Hepatocyte (in vitro differentiated cells): ENCODE measurements at regions not wholly inside any gene's neighbourhood (a gene's known extent, or its start where the extent isn't known, plus 50 kb on each side); places are given as distances from the start of the nearest gene placed in this dataset.

Experiments used
- DNase-seq: peaks from one replicate; pipeline ENCODE4 v3.0.0-alpha.2; 2016; ENCODE audit warnings: low spot score
- H2AFZ ChIP-seq: fragments of 200-600 bp; sonication (generic); 2 replicates; pipeline ENCODE4 v1.6.0; 2016; ENCODE audit warnings: antibody characterized with exemption, mild to moderate bottlenecking
- H3K27ac ChIP-seq: fragments of 200-600 bp; sonication (generic); 2 replicates; pipeline ENCODE4 v1.5.1; 2016; ENCODE audit warnings: mild to moderate bottlenecking
- H3K27me3 ChIP-seq: fragments of 200-600 bp; sonication (generic); 2 replicates; pipeline ENCODE4 v1.6.1; 2016
- H3K36me3 ChIP-seq: fragments of 200-600 bp; sonication (generic); replicated peaks from 2 replicates; pipeline ENCODE4 v1.5.1; 2016; ENCODE audit warnings: low read depth; ENCODE audit not compliant: insufficient read depth
- H3K4me1 ChIP-seq: fragments of 200-600 bp; sonication (generic); 2 replicates; pipeline ENCODE4 v1.5.1; 2016; ENCODE audit warnings: mild to moderate bottlenecking, moderate library complexity; ENCODE audit not compliant: insufficient read depth
- H3K4me2 ChIP-seq: fragments of 200-600 bp; sonication (generic); 2 replicates; pipeline ENCODE4 v1.6.0; 2016
- H3K4me3 ChIP-seq: fragments of 200-600 bp; sonication (generic); 2 replicates; pipeline ENCODE4 v1.5.1; 2016; ENCODE audit warnings: mild to moderate bottlenecking
- H3K79me2 ChIP-seq: fragments of 200-600 bp; sonication (generic); 2 replicates; pipeline ENCODE4 v1.6.0; 2017; ENCODE audit warnings: mild to moderate bottlenecking
- H3K9me2 ChIP-seq: fragments of 200-600 bp; sonication (generic); replicated peaks from 2 replicates; pipeline ENCODE4 v1.6.0; 2017; ENCODE audit warnings: mild to moderate bottlenecking; ENCODE audit not compliant: insufficient read depth
- H3K9me3 ChIP-seq: fragments of 200-600 bp; sonication (generic); 2 replicates; pipeline ENCODE4 v1.5.1; 2016; ENCODE audit warnings: low read depth, mild to moderate bottlenecking
- H4K20me1 ChIP-seq: fragments of 200-600 bp; sonication (generic); 2 replicates; pipeline ENCODE4 v1.6.0; 2016; ENCODE audit warnings: mild to moderate bottlenecking; ENCODE audit not compliant: insufficient read depth, poor library complexity, severe bottlenecking
- EZH2 ChIP-seq: fragments of 200-600 bp; sonication (generic); IDR thresholded peaks from 2 replicates; pipeline ENCODE4 v1.6.1; 2016; ENCODE audit warnings: antibody characterized with exemption, mild to moderate bottlenecking, borderline replicate concordance
- EZH2phosphoT487 ChIP-seq: fragments of 200-600 bp; sonication (generic); IDR thresholded peaks from one replicate; pipeline ENCODE4 v1.6.1; 2018; ENCODE audit warnings: antibody characterized with exemption, mild to moderate bottlenecking, low read depth, moderate library complexity; ENCODE audit not compliant: unreplicated experiment, severe bottlenecking
- whole genome bisulfite sequencing: methylation state at CpG from one replicate; pipeline ENCODE4 v1.1.6; 2016; ENCODE audit warnings: low lambda C conversion rate; ENCODE audit errors: missing lambda C conversion rate; 5-methylcytosine and 5-hydroxymethylcytosine counted together
- TF ChIP-seq, protein P1 (sequence below): fragments of 200-600 bp; sonication (generic); IDR thresholded peaks from 2 replicates; pipeline ENCODE4 v1.5.1; 2016; ENCODE audit warnings: antibody characterized with exemption, mild to moderate bottlenecking; ENCODE audit not compliant: poor library complexity

DNA sequence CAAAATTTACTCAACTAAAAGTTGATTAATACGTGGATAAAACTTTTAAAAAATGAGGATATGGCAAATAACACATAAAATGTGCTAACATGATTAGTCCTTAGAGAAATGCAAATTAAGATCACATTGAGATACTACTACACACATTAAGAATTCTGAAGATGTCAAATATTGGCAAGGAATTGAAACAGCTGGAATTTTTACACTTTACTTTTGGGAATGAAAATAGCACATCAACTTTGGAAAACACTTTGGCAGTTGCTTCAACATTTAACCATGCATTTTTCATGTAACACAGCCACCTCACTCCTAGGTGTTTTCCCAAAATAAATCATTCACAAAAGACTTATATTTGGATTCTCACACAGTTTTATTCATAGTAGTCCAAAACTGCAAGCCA is 687.9 kb upstream of the SETBP1 start:
- no peaks in the 10 kb centered on the region for H3K9me3 ChIP-seq
- H3K27ac ChIP-seq, result no peak overlapping the region
- DNase-seq, result no peak
- no peaks in the 10 kb centered on the region for H3K79me2 ChIP-seq
- TF ChIP-seq, protein P1, sequence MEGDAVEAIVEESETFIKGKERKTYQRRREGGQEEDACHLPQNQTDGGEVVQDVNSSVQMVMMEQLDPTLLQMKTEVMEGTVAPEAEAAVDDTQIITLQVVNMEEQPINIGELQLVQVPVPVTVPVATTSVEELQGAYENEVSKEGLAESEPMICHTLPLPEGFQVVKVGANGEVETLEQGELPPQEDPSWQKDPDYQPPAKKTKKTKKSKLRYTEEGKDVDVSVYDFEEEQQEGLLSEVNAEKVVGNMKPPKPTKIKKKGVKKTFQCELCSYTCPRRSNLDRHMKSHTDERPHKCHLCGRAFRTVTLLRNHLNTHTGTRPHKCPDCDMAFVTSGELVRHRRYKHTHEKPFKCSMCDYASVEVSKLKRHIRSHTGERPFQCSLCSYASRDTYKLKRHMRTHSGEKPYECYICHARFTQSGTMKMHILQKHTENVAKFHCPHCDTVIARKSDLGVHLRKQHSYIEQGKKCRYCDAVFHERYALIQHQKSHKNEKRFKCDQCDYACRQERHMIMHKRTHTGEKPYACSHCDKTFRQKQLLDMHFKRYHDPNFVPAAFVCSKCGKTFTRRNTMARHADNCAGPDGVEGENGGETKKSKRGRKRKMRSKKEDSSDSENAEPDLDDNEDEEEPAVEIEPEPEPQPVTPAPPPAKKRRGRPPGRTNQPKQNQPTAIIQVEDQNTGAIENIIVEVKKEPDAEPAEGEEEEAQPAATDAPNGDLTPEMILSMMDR, result no peak
- TF ChIP-seq EZH2 (no peak), EZH2phosphoT487 (no peak)
- H4K20me1 ChIP-seq, result no peaks in the 10 kb centered on the region
- H3K9me2 ChIP-seq, result no peaks in the 10 kb centered on the region
- no peaks in the 10 kb centered on the region for H3K4me1 ChIP-seq
- H3K4me3 ChIP-seq, result no peak overlapping the region
- H2AFZ ChIP-seq, result no peak overlapping the region
- no peaks in the 10 kb centered on the region for H3K36me3 ChIP-seq
- WGBS, result 77% methylated on average over 1 of the region's 1 CpG
- H3K27me3 ChIP-seq, result no peaks in the 10 kb centered on the region
- no peak overlapping the region for H3K4me2 ChIP-seq

DNA sequence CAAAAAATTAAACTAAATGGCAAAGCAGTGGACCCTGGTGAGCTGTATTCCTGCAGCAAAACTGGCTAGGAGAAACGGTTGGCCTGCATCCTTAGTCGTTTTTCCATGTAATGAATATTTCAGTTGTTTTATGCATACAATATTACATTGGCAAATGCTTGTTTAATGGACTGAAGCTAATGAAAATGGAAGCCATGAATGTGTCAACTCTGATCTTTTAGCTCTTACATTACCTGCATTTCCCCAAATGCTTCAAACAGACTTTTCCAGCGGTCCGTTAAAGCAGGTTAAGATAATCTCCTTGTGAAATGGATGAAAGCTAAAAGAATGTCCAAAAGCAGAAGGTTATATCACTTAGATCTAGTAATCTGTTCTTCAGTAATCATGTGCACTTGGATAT is 686.3 kb upstream of the SETBP1 start:
- Histone ChIP-seq H3K79me2 (no peaks in the 10 kb centered on the region), H3K9me2 (no peaks in the 10 kb centered on the region), H3K4me1 (no peaks in the 10 kb centered on the region), H3K27ac (no peak overlapping the region), H3K27me3 (no peaks in the 10 kb centered on the region), H4K20me1 (no peaks in the 10 kb centered on the region), H2AFZ (no peak overlapping the region), H3K4me2 (no peak overlapping the region), H3K9me3 (no peaks in the 10 kb centered on the region), H3K4me3 (no peak overlapping the region), H3K36me3 (no peaks in the 10 kb centered on the region)
- TF ChIP-seq, protein P1, result no peak
- TF ChIP-seq EZH2 (no peak), EZH2phosphoT487 (no peak)
- no peak for DNase-seq
- WGBS, result 72% methylated on average over 4 of the region's 4 CpGs

DNA sequence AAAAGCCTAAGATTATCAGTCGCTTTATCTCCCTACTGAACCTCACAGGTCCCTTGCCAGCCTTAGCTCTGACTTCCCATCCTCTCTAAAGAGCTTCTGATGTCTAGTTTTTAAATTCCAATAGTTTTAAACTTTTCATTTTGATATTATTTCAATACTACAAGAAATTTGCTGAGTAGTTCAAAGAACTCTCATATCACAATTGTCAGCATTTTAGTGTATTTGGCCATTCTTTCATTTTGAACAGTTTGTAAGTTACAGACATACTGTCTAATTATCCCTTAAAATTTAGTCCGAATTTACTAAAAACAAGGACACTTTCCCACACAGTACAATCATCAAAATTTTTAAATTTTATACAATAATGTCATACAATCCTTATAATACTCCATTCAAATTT is 666.8 kb upstream of the SETBP1 start:
- H3K4me3 ChIP-seq, result no peak overlapping the region
- no peaks in the 10 kb centered on the region for H3K4me1 ChIP-seq
- TF ChIP-seq EZH2phosphoT487 (no peak), EZH2 (no peak)
- TF ChIP-seq, protein P1, result no peak
- no peaks in the 10 kb centered on the region for H3K27me3 ChIP-seq
- 89% methylated on average over 2 of the region's 2 CpGs for WGBS
- H3K4me2 ChIP-seq, result no peak overlapping the region
- no peak for DNase-seq
- no peaks in the 10 kb centered on the region for H3K9me3 ChIP-seq
- no peaks in the 10 kb centered on the region for H4K20me1 ChIP-seq
- no peaks in the 10 kb centered on the region for H3K79me2 ChIP-seq
- no peak overlapping the region for H2AFZ ChIP-seq
- H3K36me3 ChIP-seq, result no peaks in the 10 kb centered on the region
- H3K27ac ChIP-seq, result no peak overlapping the region
- H3K9me2 ChIP-seq, result no peaks in the 10 kb centered on the region

DNA sequence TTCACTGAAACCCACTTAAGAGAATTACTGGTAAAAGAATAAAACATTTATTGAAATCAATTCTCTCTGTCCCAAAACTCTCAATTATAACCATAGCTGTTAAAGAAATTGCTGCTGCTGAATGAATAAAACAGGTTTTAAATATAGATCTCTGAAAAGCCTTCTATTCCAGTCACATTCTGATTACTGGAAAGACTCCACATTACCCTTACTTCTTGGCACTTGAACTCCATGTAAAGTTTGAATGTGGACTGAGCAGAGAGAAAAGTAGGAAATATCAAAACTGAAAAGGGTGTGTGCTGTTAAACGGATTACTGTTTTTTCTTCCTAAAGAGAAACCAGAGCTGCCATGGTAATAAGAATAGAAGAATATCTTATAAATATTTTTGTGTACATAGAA is 655.3 kb upstream of the SETBP1 start:
- TF ChIP-seq EZH2 (no peak), EZH2phosphoT487 (no peak)
- TF ChIP-seq, protein P1, result no peak
- no peaks in the 10 kb centered on the region for H3K4me1 ChIP-seq
- no peaks in the 10 kb centered on the region for H3K36me3 ChIP-seq
- no peaks in the 10 kb centered on the region for H3K79me2 ChIP-seq
- H3K9me2 ChIP-seq, result no peaks in the 10 kb centered on the region
- 97% methylated on average over 1 of the region's 1 CpG for WGBS
- H3K9me3 ChIP-seq, result no peaks in the 10 kb centered on the region
- no peak overlapping the region for H3K27ac ChIP-seq
- no peak overlapping the region for H3K4me2 ChIP-seq
- no peak for DNase-seq
- H2AFZ ChIP-seq, result no peak overlapping the region
- no peaks in the 10 kb centered on the region for H4K20me1 ChIP-seq
- H3K4me3 ChIP-seq, result no peak overlapping the region
- H3K27me3 ChIP-seq, result no peaks in the 10 kb centered on the region
